ENCODE measurements at regions not wholly inside any gene's neighbourhood (a gene's known extent, or its start where the extent isn't known, plus 50 kb on each side); places are given as distances from the start of the nearest gene placed in this dataset.

DNA sequence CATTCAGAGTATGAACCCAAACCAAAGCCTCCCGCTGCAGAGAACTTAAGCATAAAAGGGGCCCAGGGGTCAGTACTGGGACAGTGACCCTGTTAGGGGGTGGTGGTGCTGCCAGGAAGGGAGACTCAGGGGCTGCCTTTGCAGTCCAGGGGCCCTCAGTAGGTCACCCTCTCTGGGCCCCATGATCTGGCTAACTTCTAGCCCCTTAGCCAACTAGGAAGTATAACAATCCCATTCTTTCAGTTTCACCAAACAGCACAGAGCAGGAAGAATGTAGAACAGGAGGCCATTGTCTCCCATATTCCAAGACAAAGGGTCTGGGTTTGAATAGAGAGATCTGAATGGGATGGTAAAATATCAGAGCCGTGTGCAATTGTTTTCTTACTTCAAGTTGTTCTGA, 378.6 kb upstream of the C16orf82 start:
- Histone ChIP-seq H3K27me3 (ENCODE audit: control insufficient read depth, insufficient read depth, low read length) (no peaks in the 10 kb centered on the region), H3K4me3 (ENCODE audit: low read depth, low read length) (no peak overlapping the region), H3K36me3 (ENCODE audit: control insufficient read depth, insufficient read depth, low read length) (no peaks in the 10 kb centered on the region)
- TF ChIP-seq CTCF (IDR thresholded peaks at IDR 0.05; ENCODE audit: insufficient read depth, low read length, poor library complexity, severe bottlenecking), result no peak
- DNase-seq (ENCODE audit: low read depth), result no peak

DNA sequence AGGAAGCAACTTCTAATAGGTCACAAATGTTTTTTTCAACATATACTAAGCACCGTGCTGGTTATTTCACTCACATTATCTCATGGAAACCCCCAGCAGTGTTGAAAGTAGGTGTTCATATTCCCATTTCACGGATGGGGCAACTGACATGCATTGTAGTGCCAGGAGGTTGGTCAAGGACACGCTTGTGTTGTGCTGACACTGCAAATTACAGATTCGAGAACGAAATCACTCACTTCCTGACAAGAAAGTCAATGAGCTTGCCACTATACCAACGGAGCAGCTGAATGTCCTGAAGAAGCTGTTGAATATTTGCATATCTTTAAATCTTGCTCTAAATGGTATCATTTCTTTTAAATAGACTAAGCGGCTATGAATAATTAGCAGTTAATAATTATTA, 378.0 kb upstream of the C16orf82 start:
- no peak overlapping the region for H3K4me3 ChIP-seq (ENCODE audit: low read depth, low read length)
- no peak for DNase-seq (ENCODE audit: low read depth)
- H3K27me3 ChIP-seq (ENCODE audit: control insufficient read depth, insufficient read depth, low read length), result no peaks in the 10 kb centered on the region
- no peaks in the 10 kb centered on the region for H3K36me3 ChIP-seq (ENCODE audit: control insufficient read depth, insufficient read depth, low read length)
- no peak for TF ChIP-seq CTCF (IDR thresholded peaks at IDR 0.05; ENCODE audit: insufficient read depth, low read length, poor library complexity, severe bottlenecking)

DNA sequence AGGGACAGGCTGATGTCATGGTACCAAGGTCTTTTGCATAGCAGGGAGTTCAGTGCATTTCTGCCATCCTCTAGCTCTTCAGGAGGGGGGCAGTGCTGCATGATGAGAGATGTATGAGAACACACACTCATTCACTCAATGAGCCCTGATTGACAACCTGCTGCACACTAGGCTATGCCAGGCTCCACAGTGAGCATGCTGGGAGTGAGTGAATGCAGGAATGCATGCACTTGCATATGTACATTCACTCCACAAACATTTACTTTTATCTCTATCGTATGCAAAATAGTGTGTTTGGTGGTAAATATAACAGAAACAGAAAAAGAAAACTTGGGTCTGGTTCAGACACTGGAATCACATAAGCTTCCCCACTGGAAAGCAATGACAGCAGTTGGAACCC, 374.1 kb upstream of the C16orf82 start:
- Histone ChIP-seq H3K4me3 (ENCODE audit: low read depth, low read length) (no peak overlapping the region), H3K36me3 (ENCODE audit: control insufficient read depth, insufficient read depth, low read length) (no peaks in the 10 kb centered on the region), H3K27me3 (ENCODE audit: control insufficient read depth, insufficient read depth, low read length) (no peaks in the 10 kb centered on the region)
- no peak for DNase-seq (ENCODE audit: low read depth)
- no peak for TF ChIP-seq CTCF (IDR thresholded peaks at IDR 0.05; ENCODE audit: insufficient read depth, low read length, poor library complexity, severe bottlenecking)

DNA sequence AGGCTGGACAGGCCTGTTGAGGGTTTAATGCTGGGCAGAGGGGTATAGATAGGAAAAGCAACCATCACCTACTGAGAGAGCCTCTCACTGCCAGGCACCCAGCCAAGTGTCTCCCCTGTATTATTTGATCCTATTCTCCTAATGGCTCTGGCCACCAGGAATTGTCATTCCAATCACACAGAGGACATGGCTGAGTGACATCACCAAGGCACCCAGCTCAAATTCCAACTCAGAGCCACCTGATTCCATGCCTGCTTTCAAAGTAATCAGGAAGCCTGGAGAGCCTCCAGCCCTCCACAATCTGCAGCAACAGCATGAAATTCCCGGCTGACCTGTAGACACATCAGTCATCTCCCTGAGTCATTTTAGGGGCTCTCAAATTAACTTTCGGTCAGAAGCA, 368.9 kb upstream of the C16orf82 start:
- Histone ChIP-seq H3K27me3 (ENCODE audit: control insufficient read depth, insufficient read depth, low read length) (no peaks in the 10 kb centered on the region), H3K36me3 (ENCODE audit: control insufficient read depth, insufficient read depth, low read length) (no peaks in the 10 kb centered on the region), H3K4me3 (ENCODE audit: low read depth, low read length) (no peak overlapping the region)
- DNase-seq (ENCODE audit: low read depth), result no peak
- TF ChIP-seq CTCF (IDR thresholded peaks at IDR 0.05; ENCODE audit: insufficient read depth, low read length, poor library complexity, severe bottlenecking), result no peak

DNA sequence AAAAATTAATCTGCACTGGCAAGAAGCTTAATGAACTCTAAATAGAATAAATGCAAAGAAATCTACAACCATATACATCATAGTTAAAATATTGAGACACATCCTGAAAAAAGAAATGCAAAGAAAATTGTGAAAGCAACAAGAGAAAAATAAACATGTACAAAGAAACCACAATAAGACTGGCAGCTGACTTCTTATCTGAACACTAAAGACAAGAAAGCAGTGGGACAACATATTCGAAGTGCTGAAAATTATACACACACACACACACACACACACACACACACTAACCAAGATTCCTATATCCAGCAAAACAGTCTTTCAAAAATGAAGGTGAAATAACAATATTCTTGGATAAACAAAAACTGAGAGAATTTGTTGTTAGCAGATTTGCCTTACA, 366.5 kb upstream of the C16orf82 start:
- H3K36me3 ChIP-seq (ENCODE audit: control insufficient read depth, insufficient read depth, low read length), result no peaks in the 10 kb centered on the region
- no peak for DNase-seq (ENCODE audit: low read depth)
- no peak overlapping the region for H3K4me3 ChIP-seq (ENCODE audit: low read depth, low read length)
- no peaks in the 10 kb centered on the region for H3K27me3 ChIP-seq (ENCODE audit: control insufficient read depth, insufficient read depth, low read length)
- no peak for TF ChIP-seq CTCF (IDR thresholded peaks at IDR 0.05; ENCODE audit: insufficient read depth, low read length, poor library complexity, severe bottlenecking)

GRCh38 chr16:26701243-26701886, 365.4 kb upstream of the C16orf82 start:
- Histone ChIP-seq H3K27me3 (ENCODE audit: control insufficient read depth, insufficient read depth, low read length) (no peaks in the 10 kb centered on the region), H3K4me3 (ENCODE audit: low read depth, low read length) (no peak overlapping the region), H3K36me3 (ENCODE audit: control insufficient read depth, insufficient read depth, low read length) (no peaks in the 10 kb centered on the region)
- DNase-seq (ENCODE audit: low read depth), result no peak
- no peak for TF ChIP-seq CTCF (IDR thresholded peaks at IDR 0.05; ENCODE audit: insufficient read depth, low read length, poor library complexity, severe bottlenecking)
